Vagina (tissue), 2 donors: ENCODE measurements at regions not wholly inside any gene's neighbourhood (a gene's known extent, or its start where the extent isn't known, plus 50 kb on each side); places are given as distances from the start of the nearest gene placed in this dataset.

Experiments used
- DNase-seq, 2 donors: peaks; one replicate each; pipeline ENCODE4 v3.0.0-alpha.2; 2017; ENCODE audit errors: extremely low spot score in 2 of 2
- H3K27ac ChIP-seq: fragments of 200-600 bp; sonication (generic); one replicate; pipeline ENCODE4 v1.5.1; 2019
- H3K27me3 ChIP-seq: fragments of 200-600 bp; sonication (generic); one replicate; pipeline ENCODE4 v1.5.1; 2019
- H3K36me3 ChIP-seq, 2 donors: fragments of 200-600 bp; sonication (generic); one replicate each; pipeline ENCODE4 v1.5.1; 2017 to 2019
- H3K4me1 ChIP-seq: fragments of 200-600 bp; sonication (generic); one replicate; pipeline ENCODE4 v1.5.1; 2019
- H3K4me3 ChIP-seq, 2 donors: fragments of 200-600 bp; sonication (generic); 1 replicate in 1 of 2; 2 replicates in 1 of 2; pipeline ENCODE4 v1.5.1; 2016 to 2019
- H3K9me3 ChIP-seq: fragments of 200-600 bp; sonication (generic); one replicate; pipeline ENCODE4 v1.5.1; 2019
- POLR2A ChIP-seq, 2 donors: fragments of 450-650 bp; IDR thresholded peaks; one replicate each; pipeline ENCODE4 v1.6.1; 2017; ENCODE audit warnings: antibody characterized with exemption in 2 of 2, mild to moderate bottlenecking in 2 of 2, moderate library complexity in 2 of 2
- POLR2AphosphoS5 ChIP-seq, 2 donors: sonication (generic); formaldehyde crosslinking; IDR thresholded peaks; one replicate each; pipeline ENCODE4 v1.9.0; 2017; ENCODE audit warnings: antibody characterized with exemption in 2 of 2, mild to moderate bottlenecking in 2 of 2, low read depth in 1 of 2; ENCODE audit not compliant: insufficient read depth in 1 of 2
- intact Hi-C: fragments of 100-400 bp; cut with DNase I; formaldehyde crosslinking; loops from one replicate; pipeline ENCODE4 v1.15.1; 2023
- TF ChIP-seq, protein P1 (sequence below), 3 experiments: fragments of 450-650 bp in 2 of 3; fragments of 200-600 bp in 1 of 3; sonication (generic) in 1 of 3; IDR thresholded peaks; one replicate each; pipeline ENCODE4 v1.5.1; 2017 to 2019; ENCODE audit warnings: antibody characterized with exemption in 3 of 3, mild to moderate bottlenecking in 2 of 3, moderate library complexity in 2 of 3

DNA sequence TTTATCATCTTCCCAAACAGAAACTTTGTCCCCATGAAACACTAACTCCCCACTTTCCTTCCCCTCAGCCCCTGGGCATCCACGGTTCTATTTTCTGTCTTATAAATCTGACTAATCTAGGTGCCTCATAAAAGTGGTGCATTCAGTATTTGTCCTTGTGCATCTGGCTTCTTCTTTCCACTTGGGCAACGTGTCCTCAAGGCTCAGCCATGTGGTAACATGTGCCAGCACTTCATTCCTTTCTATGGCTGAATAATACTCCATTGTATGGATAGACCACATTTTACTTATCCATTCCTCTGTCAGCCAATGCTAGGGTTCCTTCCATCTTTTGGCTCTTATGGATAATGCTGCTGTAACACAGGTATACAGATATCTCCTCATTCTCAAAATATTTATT is 305.0 kb upstream of the RUNX1 start:
- Histone ChIP-seq H3K27me3 (no peaks in the 10 kb centered on the region), H3K4me1 (no peaks in the 10 kb centered on the region), H3K9me3 (no peaks in the 10 kb centered on the region), H3K4me3 (no peak overlapping the region), H3K27ac (no peak overlapping the region), H3K36me3 (no peaks in the 10 kb centered on the region)
- no peak for DNase-seq
- intact Hi-C loops: no loop called here
- TF ChIP-seq, protein P1, sequence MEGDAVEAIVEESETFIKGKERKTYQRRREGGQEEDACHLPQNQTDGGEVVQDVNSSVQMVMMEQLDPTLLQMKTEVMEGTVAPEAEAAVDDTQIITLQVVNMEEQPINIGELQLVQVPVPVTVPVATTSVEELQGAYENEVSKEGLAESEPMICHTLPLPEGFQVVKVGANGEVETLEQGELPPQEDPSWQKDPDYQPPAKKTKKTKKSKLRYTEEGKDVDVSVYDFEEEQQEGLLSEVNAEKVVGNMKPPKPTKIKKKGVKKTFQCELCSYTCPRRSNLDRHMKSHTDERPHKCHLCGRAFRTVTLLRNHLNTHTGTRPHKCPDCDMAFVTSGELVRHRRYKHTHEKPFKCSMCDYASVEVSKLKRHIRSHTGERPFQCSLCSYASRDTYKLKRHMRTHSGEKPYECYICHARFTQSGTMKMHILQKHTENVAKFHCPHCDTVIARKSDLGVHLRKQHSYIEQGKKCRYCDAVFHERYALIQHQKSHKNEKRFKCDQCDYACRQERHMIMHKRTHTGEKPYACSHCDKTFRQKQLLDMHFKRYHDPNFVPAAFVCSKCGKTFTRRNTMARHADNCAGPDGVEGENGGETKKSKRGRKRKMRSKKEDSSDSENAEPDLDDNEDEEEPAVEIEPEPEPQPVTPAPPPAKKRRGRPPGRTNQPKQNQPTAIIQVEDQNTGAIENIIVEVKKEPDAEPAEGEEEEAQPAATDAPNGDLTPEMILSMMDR (IDR thresholded peaks at IDR 0.05): no peak
- no peak for TF ChIP-seq POLR2AphosphoS5 (IDR thresholded peaks at IDR 0.05; ENCODE audit: insufficient read depth in 1 of 2, low read depth in 1 of 2)
- TF ChIP-seq POLR2A (IDR thresholded peaks at IDR 0.05): no peak

DNA sequence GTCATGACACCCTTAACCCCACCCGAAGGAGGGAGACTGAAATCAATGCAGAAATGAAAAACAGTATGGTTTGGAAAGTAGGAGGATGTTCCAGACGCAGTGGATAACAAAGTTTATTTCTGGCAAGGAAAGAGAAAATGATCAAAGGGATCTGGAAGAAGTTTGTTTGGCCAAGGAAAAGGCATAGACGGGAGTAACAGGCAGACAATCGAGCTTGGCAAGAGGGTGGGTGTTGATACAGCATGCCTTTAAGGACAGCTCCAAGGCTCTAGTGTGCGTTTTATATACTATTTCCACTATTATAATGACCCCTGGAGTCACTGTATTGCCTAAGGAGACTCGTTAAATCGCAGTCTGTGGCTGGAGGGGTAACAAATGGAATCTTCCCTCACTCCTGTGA is 303.7 kb upstream of the RUNX1 start:
- H3K4me3 ChIP-seq: no peak overlapping the region
- intact Hi-C loops: no loop called here
- no peaks in the 10 kb centered on the region for H3K27me3 ChIP-seq
- H3K27ac ChIP-seq: no peak overlapping the region
- TF ChIP-seq POLR2AphosphoS5 (IDR thresholded peaks at IDR 0.05; ENCODE audit: insufficient read depth in 1 of 2, low read depth in 1 of 2) (no peak), POLR2A (IDR thresholded peaks at IDR 0.05) (no peak)
- TF ChIP-seq, protein P1 (IDR thresholded peaks at IDR 0.05): no peak
- no peaks in the 10 kb centered on the region for H3K36me3 ChIP-seq
- no peaks in the 10 kb centered on the region for H3K9me3 ChIP-seq
- no peak for DNase-seq
- H3K4me1 ChIP-seq: no peaks in the 10 kb centered on the region

DNA sequence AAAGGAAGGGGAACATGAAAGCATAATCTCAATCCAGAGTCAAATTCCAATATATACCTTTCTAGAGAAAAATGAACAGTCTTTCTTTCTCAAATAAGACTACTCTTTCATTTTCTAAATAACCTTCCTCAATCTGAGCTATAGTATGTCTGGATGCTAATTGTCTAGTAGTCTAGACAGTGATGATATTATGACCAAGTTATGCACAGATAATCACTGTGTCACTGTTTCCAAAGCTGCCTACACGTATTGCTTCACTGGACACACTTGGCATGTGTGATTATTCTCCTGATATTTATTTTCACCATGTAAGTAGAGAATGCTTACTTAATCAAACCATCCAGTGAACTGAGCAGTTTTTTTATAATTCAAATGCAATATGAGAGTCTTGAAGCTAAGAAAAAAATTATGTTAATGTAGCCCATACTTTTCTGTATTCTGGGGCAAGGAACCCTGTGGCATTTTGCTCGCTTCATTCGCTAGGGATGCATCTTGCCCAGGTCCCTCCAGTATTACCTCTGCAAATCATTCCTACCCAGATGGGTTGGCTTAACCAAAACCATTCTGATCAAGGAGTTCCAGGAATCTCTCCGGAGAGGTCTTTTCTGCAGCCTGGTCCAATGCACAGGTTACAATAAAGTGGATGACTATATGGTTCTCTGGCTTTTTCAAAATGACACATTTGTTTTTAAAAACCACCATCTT is 303.1 kb upstream of the RUNX1 start:
- DNase-seq: no peak
- H3K27ac ChIP-seq: no peak overlapping the region
- H3K4me3 ChIP-seq: no peak overlapping the region
- H3K9me3 ChIP-seq: no peaks in the 10 kb centered on the region
- no peaks in the 10 kb centered on the region for H3K4me1 ChIP-seq
- TF ChIP-seq, protein P1 (IDR thresholded peaks at IDR 0.05): no peak
- no peak for TF ChIP-seq POLR2AphosphoS5 (IDR thresholded peaks at IDR 0.05; ENCODE audit: insufficient read depth in 1 of 2, low read depth in 1 of 2)
- no peak for TF ChIP-seq POLR2A (IDR thresholded peaks at IDR 0.05)
- intact Hi-C loops: no loop called here
- H3K36me3 ChIP-seq: no peaks in the 10 kb centered on the region
- H3K27me3 ChIP-seq: no peaks in the 10 kb centered on the region

DNA sequence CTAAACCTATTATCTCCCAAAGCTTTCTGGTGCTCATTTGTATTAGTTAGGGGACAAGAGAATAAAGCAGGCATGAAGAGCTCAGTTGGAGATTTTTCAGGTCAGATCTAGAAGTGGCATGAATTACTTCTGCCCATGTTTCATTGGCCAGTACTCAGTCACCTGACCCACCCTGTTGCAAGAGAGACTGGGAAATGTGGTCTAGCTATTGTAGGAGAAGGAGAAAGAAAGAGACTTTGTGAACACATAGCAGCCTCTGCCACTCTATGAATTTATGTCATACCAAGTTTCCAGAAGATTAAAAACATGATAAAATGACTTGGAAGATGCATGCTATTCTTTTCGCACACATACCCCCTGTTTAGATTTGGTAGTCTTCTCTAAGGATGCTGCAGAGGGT is 302.3 kb upstream of the RUNX1 start:
- TF ChIP-seq POLR2AphosphoS5 (IDR thresholded peaks at IDR 0.05; ENCODE audit: insufficient read depth in 1 of 2, low read depth in 1 of 2): no peak
- no peak for TF ChIP-seq POLR2A (IDR thresholded peaks at IDR 0.05)
- TF ChIP-seq, protein P1 (IDR thresholded peaks at IDR 0.05): no peak
- H3K9me3 ChIP-seq: no peaks in the 10 kb centered on the region
- H3K27me3 ChIP-seq: no peaks in the 10 kb centered on the region
- H3K4me1 ChIP-seq: no peaks in the 10 kb centered on the region
- no peak overlapping the region for H3K4me3 ChIP-seq
- H3K27ac ChIP-seq: no peak overlapping the region
- DNase-seq: peak in 1 of 2 donors; percentile 20
- intact Hi-C loops: no loop called here
- no peaks in the 10 kb centered on the region for H3K36me3 ChIP-seq

DNA sequence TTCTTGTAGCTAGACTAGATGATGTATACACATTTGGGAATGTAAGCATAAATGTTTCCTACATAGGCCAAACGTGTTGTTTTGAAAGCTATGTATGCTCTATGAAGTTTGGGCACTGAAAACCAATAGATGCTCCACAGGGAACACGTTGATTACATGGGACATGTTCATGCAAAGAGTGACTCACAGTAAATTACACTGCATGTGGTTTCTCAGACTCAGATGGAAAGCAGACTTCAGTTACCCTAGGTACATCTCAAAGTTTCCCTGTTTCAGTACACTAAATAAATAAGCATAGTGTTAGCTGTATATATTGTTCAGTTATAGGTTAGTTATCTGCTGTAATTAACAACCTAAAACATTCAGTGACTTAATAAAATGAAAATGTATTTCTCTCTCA is 301.9 kb upstream of the RUNX1 start:
- intact Hi-C loops: no loop called here
- no peak for DNase-seq
- TF ChIP-seq, protein P1 (IDR thresholded peaks at IDR 0.05): no peak
- no peak for TF ChIP-seq POLR2AphosphoS5 (IDR thresholded peaks at IDR 0.05; ENCODE audit: insufficient read depth in 1 of 2, low read depth in 1 of 2)
- no peak for TF ChIP-seq POLR2A (IDR thresholded peaks at IDR 0.05)
- no peaks in the 10 kb centered on the region for H3K4me1 ChIP-seq
- H3K4me3 ChIP-seq: no peak overlapping the region
- H3K27ac ChIP-seq: no peak overlapping the region
- no peaks in the 10 kb centered on the region for H3K27me3 ChIP-seq
- no peaks in the 10 kb centered on the region for H3K36me3 ChIP-seq
- no peaks in the 10 kb centered on the region for H3K9me3 ChIP-seq
